HG03469 (cell line): ENCODE measurements at regions not wholly inside any gene's neighbourhood (a gene's known extent, or its start where the extent isn't known, plus 50 kb on each side); places are given as distances from the start of the nearest gene placed in this dataset.
"Not testable (repeated sequence)": the region's sequence is repeated elsewhere in the genome, so short reads cannot be mapped to it uniquely, and the experiment has no call there.

ENCODE experiments used
- ATAC-seq: cut with Tn5 transposase; IDR thresholded peaks from one replicate; pipeline ENCODE4 v1.9.1; 2021; ENCODE audit warnings: mild to moderate bottlenecking, moderate library complexity, moderate number of reproducible peaks; ENCODE audit not compliant: unreplicated experiment

DNA sequence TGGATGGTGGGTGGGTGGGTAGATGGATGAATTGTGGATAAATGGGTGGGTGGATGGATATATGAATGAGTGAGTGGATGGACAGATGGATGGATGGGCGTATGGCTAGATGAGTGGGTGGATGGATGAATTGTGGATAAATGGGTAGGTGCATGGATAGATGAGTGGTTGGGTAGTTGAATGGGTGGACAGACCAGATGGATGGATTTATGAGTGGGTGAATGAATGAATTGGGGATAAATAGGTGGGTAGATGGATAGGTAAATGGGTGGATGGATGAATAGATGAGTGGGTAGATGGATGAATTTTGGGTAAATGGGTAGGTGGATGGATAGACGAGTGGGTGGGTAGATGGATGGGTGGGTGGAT is 108.7 kb downstream of the NPIPB11 start:
- not testable (repeated sequence) for ATAC-seq

GRCh38 chr16:29297144-29297808 is 109.2 kb downstream of the NPIPB11 start:
- ATAC-seq = not testable (repeated sequence)

- not testable (repeated sequence) for ATAC-seq
Observed at GRCh38 chr16:29296176-29296575, 110.3 kb downstream of the NPIPB11 start.

GRCh38 chr16:29294951-29295795 is 111.3 kb downstream of the NPIPB11 start:
- ATAC-seq = not testable (repeated sequence)

- ATAC-seq = not testable (repeated sequence)
Observed at GRCh38 chr16:29294400-29294933, 112.0 kb downstream of the NPIPB11 start.

DNA sequence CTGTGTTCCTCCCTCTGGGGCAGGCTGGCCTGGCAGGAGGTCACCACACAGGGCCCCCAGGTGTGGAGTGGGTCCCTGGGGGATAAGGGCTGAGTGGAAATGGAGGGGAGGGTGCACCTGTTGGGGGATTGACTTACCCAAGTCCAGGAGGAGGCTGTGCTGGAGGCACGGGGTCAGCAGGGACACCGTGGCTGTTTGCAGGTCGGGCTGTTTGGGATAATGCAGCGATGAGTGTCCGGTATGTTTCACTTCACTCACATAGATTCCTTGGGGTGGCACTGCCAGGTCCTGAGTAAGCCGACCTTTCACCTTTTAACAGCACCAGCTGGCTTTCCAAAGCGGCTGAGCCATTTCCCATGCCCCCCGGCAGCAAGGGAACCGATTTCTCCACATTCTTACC is 113.0 kb downstream of the NPIPB11 start:
- not testable (repeated sequence) for ATAC-seq

DNA sequence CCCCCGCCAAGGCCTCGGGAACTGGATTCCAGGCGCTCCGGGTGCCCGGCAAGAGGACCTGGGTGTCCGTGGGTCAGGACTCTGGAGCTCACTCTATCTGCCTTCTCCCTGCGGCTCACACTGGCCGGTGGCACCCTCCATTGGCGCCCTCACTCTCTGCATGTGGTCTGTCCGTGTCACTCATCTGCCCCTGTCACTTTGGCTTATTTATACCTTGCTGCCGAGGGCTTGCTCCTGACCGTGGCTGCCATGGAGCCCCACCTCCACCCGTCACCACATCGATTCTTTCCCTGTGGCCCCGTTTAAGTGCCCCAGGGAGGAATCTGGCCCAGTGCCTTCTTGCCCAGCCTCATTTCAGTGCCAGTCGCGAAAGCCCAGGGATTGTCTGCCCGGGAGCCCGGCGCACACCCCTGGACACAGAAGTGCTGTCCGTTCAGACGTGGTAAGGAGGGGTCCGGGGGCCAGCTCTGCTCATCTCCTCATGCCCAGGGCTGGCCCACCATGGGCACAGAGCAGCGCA is 113.5 kb downstream of the NPIPB11 start:
- ATAC-seq = not testable (repeated sequence)

- ATAC-seq = not testable (repeated sequence)
Observed at GRCh38 chr16:29291329-29292271, 114.9 kb downstream of the NPIPB11 start.

- peak; percentile 58 for ATAC-seq
Observed at GRCh38 chr16:29290631-29291247, 115.8 kb downstream of the NPIPB11 start.

- not testable (repeated sequence) for ATAC-seq
Observed at GRCh38 chr16:29289516-29290239, 116.8 kb downstream of the NPIPB11 start.

- ATAC-seq = not testable (repeated sequence)
Observed at GRCh38 chr16:29288711-29289474, 117.6 kb downstream of the NPIPB11 start.

- ATAC-seq = not testable (repeated sequence)
Observed at GRCh38 chr16:29287871-29288535, 118.5 kb downstream of the NPIPB11 start.

DNA sequence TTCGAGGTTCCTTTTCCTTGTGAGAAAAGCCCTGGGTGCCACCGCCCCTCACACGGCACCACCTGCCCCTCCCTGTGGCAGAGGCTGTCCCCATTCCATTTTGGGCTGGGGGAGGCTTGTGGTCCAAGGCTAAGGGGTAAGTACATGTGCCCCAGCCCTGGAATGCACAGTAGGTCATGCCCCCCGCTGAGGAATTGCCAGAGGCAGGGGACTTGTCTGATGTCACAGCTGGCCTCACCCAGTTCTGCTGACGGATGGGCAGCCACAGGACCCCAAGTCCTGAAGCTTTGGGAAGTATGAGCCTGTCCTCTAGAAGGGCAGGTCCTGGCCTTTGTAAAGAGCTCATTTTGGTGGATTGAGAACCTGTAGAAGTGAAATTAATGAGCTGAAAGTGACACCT is 119.3 kb downstream of the NPIPB11 start:
- not testable (repeated sequence) for ATAC-seq

DNA sequence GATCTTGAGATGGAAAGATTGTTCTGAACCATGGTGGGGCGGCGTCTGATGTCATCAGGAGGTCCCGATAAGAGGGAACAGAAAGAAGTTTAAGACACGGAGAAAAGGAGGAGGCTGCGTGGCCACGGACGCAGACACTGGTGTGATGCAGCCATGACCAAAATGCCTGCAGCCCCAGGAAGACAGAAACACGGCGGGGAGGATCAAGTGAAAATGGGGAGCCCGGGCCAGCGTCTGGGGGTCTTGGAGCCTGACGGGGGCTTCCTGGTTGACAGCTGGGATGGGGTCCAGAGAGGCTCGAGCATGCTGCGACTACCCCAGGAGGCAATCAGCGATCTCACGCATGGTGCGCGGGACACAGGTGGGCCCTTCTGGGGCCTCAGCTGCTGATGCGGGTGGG is 119.7 kb downstream of the NPIPB11 start:
- not testable (repeated sequence) for ATAC-seq

DNA sequence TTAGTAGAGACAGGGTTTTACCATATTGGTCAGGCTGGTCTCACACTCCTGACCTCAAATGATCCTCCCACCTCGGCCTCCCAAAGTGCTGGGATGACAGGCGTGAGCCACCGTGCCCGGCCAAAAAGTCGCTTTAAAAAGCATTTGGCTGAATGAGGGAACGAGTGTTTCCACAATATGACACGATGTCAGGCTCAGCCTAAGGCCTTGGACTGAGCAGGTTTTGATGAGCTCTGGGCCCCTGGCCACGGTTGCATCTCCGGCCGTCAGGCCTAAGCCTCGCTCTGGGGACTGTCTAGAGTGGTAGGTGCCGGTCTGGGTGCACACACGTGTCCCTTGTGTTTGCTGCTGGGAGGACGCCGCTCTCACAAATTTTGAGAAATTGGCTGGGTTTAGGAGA is 120.3 kb downstream of the NPIPB11 start:
- not testable (repeated sequence) for ATAC-seq

DNA sequence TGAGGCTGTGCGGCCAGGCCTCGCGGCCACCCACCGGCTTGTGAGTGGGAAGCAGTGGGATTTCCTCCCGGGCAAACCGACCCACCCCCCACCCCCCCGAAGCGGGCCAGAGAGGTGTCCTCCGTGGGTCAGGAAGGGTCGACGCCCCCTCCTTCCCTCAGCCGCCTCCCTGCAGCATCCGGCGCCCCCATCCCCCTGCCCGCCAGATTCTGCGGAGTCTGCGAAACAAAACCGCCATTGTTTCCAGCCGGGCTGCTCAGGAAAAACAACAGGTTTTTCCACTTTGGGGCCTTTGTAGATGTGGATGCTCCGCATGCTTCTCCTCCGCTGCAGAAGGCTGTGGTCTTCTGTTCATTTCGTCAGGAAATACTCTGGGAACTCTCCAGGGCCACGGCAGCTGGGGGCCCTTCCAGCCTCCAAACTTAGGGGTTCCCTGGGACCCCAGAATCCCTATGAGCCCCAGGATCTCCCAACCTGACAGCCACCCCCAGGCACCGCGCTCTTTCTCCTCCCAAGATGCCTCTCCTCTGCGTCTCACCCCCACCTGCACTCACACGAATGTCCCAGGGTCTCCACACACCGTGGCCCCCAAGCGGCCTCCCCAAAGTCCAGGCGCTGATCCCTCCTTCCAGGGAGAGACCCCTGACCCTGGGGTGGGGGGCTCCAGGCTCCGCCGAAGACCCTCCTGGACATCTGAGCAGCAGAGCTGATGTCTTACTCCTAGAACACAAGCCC is 121.2 kb downstream of the NPIPB11 start:
- not testable (repeated sequence) for ATAC-seq

DNA sequence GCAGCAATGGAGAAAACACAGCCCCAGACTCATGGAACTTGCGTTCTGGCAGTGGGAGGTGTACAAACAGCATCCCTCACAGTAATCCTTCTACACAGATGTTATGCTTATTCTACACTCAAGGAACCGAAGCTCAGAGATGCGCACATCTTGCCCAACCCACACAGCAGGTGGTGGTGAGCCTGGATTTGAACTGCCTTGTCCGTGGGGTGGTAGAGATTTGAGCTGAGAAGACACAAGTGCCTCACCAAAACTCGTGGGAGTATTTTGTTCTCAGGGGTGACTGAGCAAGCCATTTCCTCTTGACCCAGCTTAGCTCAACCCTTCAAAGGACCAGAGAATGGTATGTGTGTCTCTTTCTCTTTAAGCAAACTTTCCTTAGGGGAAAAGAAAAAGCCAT is 121.8 kb downstream of the NPIPB11 start:
- not testable (repeated sequence) for ATAC-seq
